Endothelial cell of umbilical vein (primary cell): ENCODE measurements at regions not wholly inside any gene's neighbourhood (a gene's known extent, or its start where the extent isn't known, plus 50 kb on each side); places are given as distances from the start of the nearest gene placed in this dataset.

ENCODE experiments used
- BruUV-seq: library from RNA; stranded (reverse); fragments of 400-500 nt; replicated peaks from 2 replicates; lab custom pipeline; 2021; lab: Mats Ljungman, UMichigan
- CTCF ChIA-PET: fragments of 300-600, 350-600 bp; sonication (Branson Sonifier 250); formaldehyde crosslinking; loops from one replicate; lab custom pipeline; 2021; ENCODE audit warnings: antibody characterized with exemption, inconsistent platforms; lab: Charles Lee
- POLR2A ChIA-PET: fragments of 300-600, 350-600 bp; sonication (Branson Sonifier 250); formaldehyde crosslinking; loops from one replicate; lab custom pipeline; 2021; ENCODE audit warnings: antibody characterized with exemption, inconsistent platforms; lab: Charles Lee
- DNase-seq: peaks from one replicate; pipeline ENCODE4 v3.0.0-alpha.2; 2011; ENCODE audit warnings: low read depth, low spot score
- FAIRE-seq: peaks from 2 replicates; lab custom pipeline; 2011; peaks lifted over from hg19 to GRCh38; lab: Jason Lieb, UNC
- H2AFZ ChIP-seq: 2 replicates; pipeline ENCODE4 v1.6.0; 2012; ENCODE audit warnings: low read depth, low read length, control low read depth, inconsistent platforms
- H3K27ac ChIP-seq: 2 replicates; pipeline ENCODE4 v1.5.1; 2011; ENCODE audit warnings: low read depth, mild to moderate bottlenecking, control low read depth, low read length, moderate library complexity; ENCODE audit not compliant: insufficient read depth
- H3K27me3 ChIP-seq, 2 experiments: 2 replicates each; pipeline versions ENCODE4 v1.6.0 to v1.6.1; 2011; ENCODE audit warnings: low read length in 2 of 2, mixed read lengths in 1 of 2; ENCODE audit not compliant: control insufficient read depth in 2 of 2, insufficient read depth in 2 of 2
- H3K36me3 ChIP-seq, 2 experiments: 2 replicates in 1 of 2; 3 replicates in 1 of 2; pipeline ENCODE4 v1.5.1; 2011; ENCODE audit warnings: low read length in 2 of 2, mild to moderate bottlenecking in 1 of 2, moderate library complexity in 1 of 2; ENCODE audit not compliant: control insufficient read depth in 2 of 2, insufficient read depth in 2 of 2; ENCODE audit errors: extremely low read depth in 1 of 2
- H3K4me1 ChIP-seq: 3 replicates; pipeline ENCODE4 v1.5.1; 2011; ENCODE audit warnings: mild to moderate bottlenecking, low read length; ENCODE audit not compliant: control insufficient read depth, insufficient read depth; ENCODE audit errors: extremely low read depth
- H3K4me2 ChIP-seq: 2 replicates; pipeline ENCODE4 v1.6.1; 2011; ENCODE audit warnings: low read length, control low read depth, mixed read lengths; ENCODE audit not compliant: insufficient read depth
- H3K4me3 ChIP-seq, 3 experiments: fragments of 200-600 bp in 1 of 3; sonication (generic), shearing (Covaris generic) in 1 of 3; replicated peaks in 1 of 3; 2 replicates each; pipeline ENCODE4 v1.5.1; 2011 to 2016; ENCODE audit warnings: control low read depth in 3 of 3, low read length in 3 of 3, mild to moderate bottlenecking in 2 of 3, inconsistent platforms in 1 of 3, low read depth in 1 of 3, moderate library complexity in 1 of 3; ENCODE audit not compliant: insufficient read depth in 1 of 3
- H3K79me2 ChIP-seq: 2 replicates; pipeline ENCODE4 v1.6.0; 2012; ENCODE audit warnings: low read length, inconsistent platforms; ENCODE audit not compliant: control insufficient read depth, insufficient read depth
- H3K9ac ChIP-seq: replicated peaks from 2 replicates; pipeline ENCODE3; 2011; ENCODE audit warnings: low read length, control low read depth; ENCODE audit not compliant: insufficient read depth; ENCODE audit errors: extremely low read depth
- H3K9me1 ChIP-seq: replicated peaks from 3 replicates; pipeline ENCODE4 v1.6.0; 2011; ENCODE audit warnings: mild to moderate bottlenecking, low read length; ENCODE audit not compliant: control insufficient read depth, insufficient read depth; ENCODE audit errors: extremely low read depth
- H3K9me3 ChIP-seq: replicated peaks from 2 replicates; pipeline ENCODE4 v1.5.1; 2012; ENCODE audit warnings: low read length, inconsistent platforms; ENCODE audit not compliant: control insufficient read depth, insufficient read depth
- H4K20me1 ChIP-seq: replicated peaks from 2 replicates; pipeline ENCODE3; 2011; ENCODE audit warnings: mild to moderate bottlenecking, low read length; ENCODE audit not compliant: control insufficient read depth, insufficient read depth; ENCODE audit errors: extremely low read depth
- EZH2 ChIP-seq: IDR thresholded peaks from 2 replicates; pipeline ENCODE4 v1.6.1; 2012; ENCODE audit warnings: borderline replicate concordance, low read depth, mild to moderate bottlenecking, moderate library complexity, low read length, inconsistent platforms; ENCODE audit not compliant: severe bottlenecking
- FOS ChIP-seq: IDR thresholded peaks from 2 replicates; pipeline ENCODE4 v1.6.1; 2011; ENCODE audit warnings: mild to moderate bottlenecking, low read length, moderate library complexity, borderline replicate concordance; ENCODE audit not compliant: insufficient read depth
- GATA2 ChIP-seq: IDR thresholded peaks from 2 replicates; pipeline ENCODE4 v1.7.0; 2011; ENCODE audit warnings: low read depth, mild to moderate bottlenecking, moderate library complexity, mixed read lengths, low read length; ENCODE audit not compliant: insufficient read length, insufficient read depth
- JUN ChIP-seq: IDR thresholded peaks from 2 replicates; pipeline ENCODE4 v1.6.1; 2011; ENCODE audit warnings: borderline replicate concordance, low read depth; ENCODE audit not compliant: insufficient read length, insufficient read depth
- MYC ChIP-seq: IDR thresholded peaks from one replicate; pipeline ENCODE4 v1.6.1; 2011; ENCODE audit warnings: mild to moderate bottlenecking, low read depth, low read length
- POLR2A ChIP-seq: IDR thresholded peaks from 2 replicates; pipeline ENCODE4 v1.6.1; 2012; ENCODE audit warnings: low read depth, mild to moderate bottlenecking, control low read depth, low read length
- POLR2AphosphoS5 ChIP-seq: IDR thresholded peaks from 2 replicates; pipeline ENCODE4 v1.6.1; 2012; ENCODE audit warnings: low read depth, mild to moderate bottlenecking, control low read depth, low read length, moderate library complexity; ENCODE audit not compliant: insufficient read depth
- dilution Hi-C: fragments of 300-500 bp; cut with MboI; formaldehyde crosslinking; loops from one replicate; pipeline ENCODE4 v1.15.0; 2019; ENCODE audit warnings: low sequenced_read_pairs; ENCODE audit not compliant: extremely low pct_ligation_motif_present
- intact Hi-C: fragments of 100-400 bp; cut with micrococcal nuclease; formaldehyde crosslinking; loops from one replicate; pipeline ENCODE4 v1.10.0; 2022
- TF ChIP-seq, protein P1 (sequence below): IDR thresholded peaks from 2 replicates; pipeline ENCODE4 v1.6.1; 2011; ENCODE audit not compliant: insufficient read depth, insufficient read length
- TF ChIP-seq, protein P2 (sequence below), 2 donors: IDR thresholded peaks; 1 replicate in 1 of 2; 2 replicates in 1 of 2; pipeline ENCODE4 v1.5.1; 2011; ENCODE audit warnings: low read length in 2 of 2, mild to moderate bottlenecking in 2 of 2, moderate library complexity in 2 of 2, control low read depth in 1 of 2, inconsistent platforms in 1 of 2, low read depth in 1 of 2; ENCODE audit not compliant: insufficient read depth in 1 of 2; ENCODE audit errors: extremely low read depth in 1 of 2

DNA sequence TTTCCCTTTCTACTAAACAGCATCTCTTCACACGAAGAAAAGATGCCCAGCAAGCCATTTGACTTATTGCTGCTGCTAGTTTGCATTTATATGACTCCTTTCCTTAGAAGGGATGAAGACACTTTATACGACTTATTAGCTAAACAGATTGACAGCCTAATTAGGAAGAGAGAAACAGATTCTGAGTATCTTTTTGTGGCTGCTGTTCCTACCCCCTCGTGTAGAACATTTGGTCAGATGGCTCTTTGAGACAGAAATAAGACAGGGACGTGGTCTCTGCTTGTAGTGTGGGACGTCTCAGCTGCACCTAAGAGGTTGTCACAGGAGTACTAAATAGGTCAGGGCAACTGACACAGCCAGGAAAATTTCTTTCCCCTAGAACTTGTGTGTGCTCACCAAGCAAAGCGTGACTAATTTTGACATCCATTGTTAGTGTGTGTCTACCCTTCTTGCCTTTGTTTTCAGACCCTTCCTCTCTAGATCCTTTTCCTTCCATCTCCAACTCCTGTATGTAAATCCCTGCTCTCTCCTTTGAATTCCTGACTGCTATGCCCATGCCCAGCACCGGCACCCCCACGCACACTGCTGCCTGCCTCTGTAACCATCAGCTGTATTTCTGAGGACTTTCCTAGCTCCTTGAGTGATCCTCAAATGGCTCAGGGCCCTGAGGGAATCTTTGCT, 83.2 kb downstream of the DAD1 start:
- ChIA-PET CTCF (interaction anchor here (1.0 to 1.6 kb wide), 2 partner anchors 32 to 34 kb away, joined by 3 to 4 read pairs; no protein-coding TSS in a partner anchor), POLR2A (interaction anchor here (0.6 kb wide), 1 partner anchor 437 kb away, joined by 3 read pairs; no protein-coding TSS in a partner anchor)
- no peaks in the 10 kb centered on the region for H3K79me2 ChIP-seq
- no peak overlapping the region for H3K4me2 ChIP-seq
- no peaks in the 10 kb centered on the region for H3K4me1 ChIP-seq
- H3K9me3 ChIP-seq = no peaks in the 10 kb centered on the region
- dilution Hi-C loops = no loop called here
- no TSS peak for BruUV-seq
- DNase-seq (no peak), FAIRE-seq (no peak)
- no peak overlapping the region for H3K9ac ChIP-seq
- H3K36me3 ChIP-seq = no peaks in the 10 kb centered on the region
- intact Hi-C loops = no loop called here
- H3K27me3 ChIP-seq = peaks cover 0 to 2% of the 10 kb centered on the region in 2 experiments
- no peaks in the 10 kb centered on the region for H4K20me1 ChIP-seq
- no peaks in the 10 kb centered on the region for H3K9me1 ChIP-seq
- no peak overlapping the region for H2AFZ ChIP-seq
- TF ChIP-seq JUN (no peak), POLR2AphosphoS5 (no peak), MYC (no peak), EZH2 (no peak), POLR2A (no peak), GATA2 (no peak), FOS (no peak)
- TF ChIP-seq, protein P1, sequence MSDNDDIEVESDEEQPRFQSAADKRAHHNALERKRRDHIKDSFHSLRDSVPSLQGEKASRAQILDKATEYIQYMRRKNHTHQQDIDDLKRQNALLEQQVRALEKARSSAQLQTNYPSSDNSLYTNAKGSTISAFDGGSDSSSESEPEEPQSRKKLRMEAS = no peak
- TF ChIP-seq, protein P2, sequence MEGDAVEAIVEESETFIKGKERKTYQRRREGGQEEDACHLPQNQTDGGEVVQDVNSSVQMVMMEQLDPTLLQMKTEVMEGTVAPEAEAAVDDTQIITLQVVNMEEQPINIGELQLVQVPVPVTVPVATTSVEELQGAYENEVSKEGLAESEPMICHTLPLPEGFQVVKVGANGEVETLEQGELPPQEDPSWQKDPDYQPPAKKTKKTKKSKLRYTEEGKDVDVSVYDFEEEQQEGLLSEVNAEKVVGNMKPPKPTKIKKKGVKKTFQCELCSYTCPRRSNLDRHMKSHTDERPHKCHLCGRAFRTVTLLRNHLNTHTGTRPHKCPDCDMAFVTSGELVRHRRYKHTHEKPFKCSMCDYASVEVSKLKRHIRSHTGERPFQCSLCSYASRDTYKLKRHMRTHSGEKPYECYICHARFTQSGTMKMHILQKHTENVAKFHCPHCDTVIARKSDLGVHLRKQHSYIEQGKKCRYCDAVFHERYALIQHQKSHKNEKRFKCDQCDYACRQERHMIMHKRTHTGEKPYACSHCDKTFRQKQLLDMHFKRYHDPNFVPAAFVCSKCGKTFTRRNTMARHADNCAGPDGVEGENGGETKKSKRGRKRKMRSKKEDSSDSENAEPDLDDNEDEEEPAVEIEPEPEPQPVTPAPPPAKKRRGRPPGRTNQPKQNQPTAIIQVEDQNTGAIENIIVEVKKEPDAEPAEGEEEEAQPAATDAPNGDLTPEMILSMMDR (IDR thresholded peaks at IDR 0.05; ENCODE audit: extremely low read depth in 1 of 2, insufficient read depth in 1 of 2, low read depth in 1 of 2, low read length in 2 of 2) = no peak
- H3K27ac ChIP-seq = no peak overlapping the region
- H3K4me3 ChIP-seq = no peak overlapping the region
